Fibroblast of mammary gland (primary cell): ENCODE measurements at regions not wholly inside any gene's neighbourhood (a gene's known extent, or its start where the extent isn't known, plus 50 kb on each side); places are given as distances from the start of the nearest gene placed in this dataset.

Experiments
- DNase-seq: peaks from one replicate; pipeline ENCODE4 v3.0.0-alpha.2; 2010; ENCODE audit warnings: low read depth
- H3K4me3 ChIP-seq: 2 replicates; pipeline ENCODE4 v1.5.1; 2011; ENCODE audit warnings: low read depth, mild to moderate bottlenecking, low read length, moderate library complexity; ENCODE audit not compliant: control insufficient read depth
- CTCF ChIP-seq: conservative IDR thresholded peaks from 2 replicates; pipeline ENCODE4 v1.5.1; 2011; ENCODE audit warnings: low read depth, low read length, inconsistent platforms; ENCODE audit not compliant: control insufficient read depth, insufficient read depth

DNA sequence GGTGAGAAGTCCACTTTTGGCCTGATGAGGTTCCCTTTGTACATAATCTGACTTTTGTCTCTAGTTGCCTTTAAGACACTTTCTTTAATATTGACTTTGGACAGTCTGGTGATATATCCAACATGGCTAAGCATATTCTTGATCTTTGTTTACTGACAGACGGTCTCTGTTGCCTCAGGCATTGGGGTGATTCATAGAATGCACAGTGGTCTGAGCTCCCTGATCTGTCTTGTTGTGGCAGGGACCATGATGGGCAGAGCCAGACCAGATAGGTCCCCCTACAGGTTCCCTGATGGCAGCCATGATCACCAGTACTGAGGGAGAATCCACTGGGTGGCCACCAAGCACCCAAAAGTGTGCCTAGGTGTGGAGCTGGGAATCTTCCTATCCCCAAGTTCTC is 678.1 kb downstream of the MCTP2 start:
- no peak for TF ChIP-seq CTCF
- no peak for DNase-seq
- no peak overlapping the region for H3K4me3 ChIP-seq

- TF ChIP-seq CTCF, result no peak
- no peak for DNase-seq
- no peak overlapping the region for H3K4me3 ChIP-seq
Measured at GRCh38 chr15:94910166-94910565, 678.8 kb downstream of the MCTP2 start.

DNA sequence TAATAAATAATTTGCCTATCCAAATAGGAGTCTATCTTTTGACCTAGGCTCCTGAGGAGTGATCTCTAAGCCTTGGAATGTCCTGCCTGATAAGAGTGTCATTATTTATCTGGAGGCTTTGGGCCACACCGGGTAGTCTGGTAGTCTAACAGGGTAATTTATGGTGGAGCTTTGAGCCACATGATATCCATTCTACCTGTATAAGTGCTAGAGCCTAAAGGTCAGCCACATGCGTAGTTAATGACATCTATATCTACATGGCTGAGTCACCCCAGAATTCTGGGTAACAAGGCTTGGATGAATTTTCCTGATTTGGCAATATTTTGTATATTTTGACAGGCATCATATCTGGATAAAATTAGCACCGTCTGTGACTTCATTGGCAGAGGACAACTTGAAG is 681.4 kb downstream of the MCTP2 start:
- DNase-seq, result no peak
- H3K4me3 ChIP-seq, result no peak overlapping the region
- no peak for TF ChIP-seq CTCF

DNA sequence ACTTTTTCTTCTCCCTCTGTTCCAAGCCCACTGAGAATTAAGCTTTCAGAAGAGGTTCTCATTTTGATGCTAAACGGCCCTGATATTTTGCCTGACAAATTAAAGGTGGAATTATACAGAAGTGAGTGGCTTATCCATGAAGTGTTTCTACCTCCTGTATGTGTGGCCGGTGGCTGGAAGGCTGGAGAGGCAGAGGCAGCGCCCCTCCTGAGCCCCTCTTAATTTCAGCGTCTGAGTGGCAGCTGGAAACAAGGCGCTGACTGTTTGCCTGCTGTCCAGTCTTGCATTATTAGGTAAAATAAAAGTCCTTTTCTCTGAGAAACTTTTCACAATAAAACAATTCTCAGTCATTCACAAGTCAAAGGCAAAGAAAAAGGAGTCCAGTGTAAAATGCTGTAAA is 685.7 kb downstream of the MCTP2 start:
- TF ChIP-seq CTCF, result no peak
- no peak for DNase-seq

DNA sequence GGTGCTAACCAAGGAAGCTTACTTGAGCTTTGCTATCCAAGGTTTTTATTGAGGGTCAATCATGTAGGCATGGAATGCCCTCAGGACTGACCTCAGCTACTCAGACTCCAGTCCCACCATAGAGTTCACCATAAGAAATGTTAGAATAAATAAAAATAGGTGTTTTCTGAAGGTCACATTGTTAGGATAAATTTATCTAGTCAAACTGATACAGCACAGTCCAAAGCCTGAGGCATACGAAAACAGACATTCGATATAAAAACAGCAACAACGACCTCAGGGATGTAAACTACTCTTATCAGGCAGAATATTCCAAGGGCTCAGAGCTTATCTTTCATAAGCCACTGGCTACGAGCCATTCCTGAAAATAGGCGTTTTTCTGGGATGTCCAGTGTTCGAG is 690.6 kb downstream of the MCTP2 start:
- DNase-seq, result no peak
- no peak overlapping the region for H3K4me3 ChIP-seq
- TF ChIP-seq CTCF, result no peak

More for the DNA sequence above, 685.7 kb downstream of the MCTP2 start:
- H3K4me3 ChIP-seq, result no peak overlapping the region

DNA sequence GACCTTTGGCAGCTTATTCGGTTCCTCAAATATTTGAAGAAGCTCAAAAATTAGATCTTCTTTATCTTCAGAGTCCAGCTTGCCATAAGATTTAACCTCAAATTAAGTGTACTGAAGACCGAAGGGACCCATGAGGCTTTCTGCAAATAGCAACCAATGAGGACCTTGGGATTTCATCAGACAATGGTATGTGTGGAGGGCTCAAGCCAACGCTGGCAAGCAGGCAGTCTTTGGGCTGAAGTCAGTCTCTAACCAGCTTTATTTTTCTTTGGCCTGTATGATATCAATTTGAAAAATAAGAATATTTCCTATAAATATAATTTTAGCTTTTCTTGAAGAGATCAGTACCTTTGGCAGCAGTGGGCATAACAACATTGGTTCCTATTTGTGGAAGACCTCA is 692.7 kb downstream of the MCTP2 start:
- no peak for DNase-seq
- no peak overlapping the region for H3K4me3 ChIP-seq
- TF ChIP-seq CTCF, result no peak

DNA sequence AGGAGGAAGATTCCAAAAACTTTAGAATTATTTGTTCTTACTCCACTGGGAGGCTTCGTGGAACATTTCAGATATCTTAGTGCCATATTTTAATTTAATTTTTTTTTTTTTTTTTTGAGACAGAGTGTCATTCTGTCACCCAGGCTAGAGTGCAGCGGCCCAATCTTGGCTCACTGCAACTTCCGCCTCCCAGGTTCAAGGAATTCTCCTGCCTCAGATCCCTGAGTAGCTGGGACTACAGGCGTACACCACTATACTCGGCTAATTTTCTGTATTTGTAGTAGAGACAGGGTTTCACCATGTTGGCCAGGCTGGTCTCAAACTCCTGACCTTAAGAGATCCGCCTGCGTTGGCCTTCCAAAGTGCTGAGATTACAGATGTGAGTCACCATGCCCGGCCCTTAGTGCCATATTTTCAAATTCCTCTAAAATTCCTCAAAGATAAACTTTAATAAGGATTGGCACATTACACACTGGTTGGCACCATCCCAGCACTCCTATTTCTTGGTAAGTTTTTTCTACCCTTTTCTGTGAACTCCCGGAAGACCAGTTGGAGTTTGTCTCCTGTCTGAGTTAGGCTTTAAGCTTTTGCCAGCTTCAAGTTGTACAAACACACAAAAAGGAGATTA is 693.7 kb downstream of the MCTP2 start:
- DNase-seq, result no peak
- H3K4me3 ChIP-seq, result no peak overlapping the region
- TF ChIP-seq CTCF, result no peak
